Ascending aorta (tissue), 2 donors: ENCODE measurements at regions not wholly inside any gene's neighbourhood (a gene's known extent, or its start where the extent isn't known, plus 50 kb on each side); places are given as distances from the start of the nearest gene placed in this dataset.

Experiments
- DNase-seq, 2 donors: peaks; one replicate each; pipeline ENCODE4 v3.0.0-alpha.2; 2019; ENCODE audit warnings: low spot score in 2 of 2
- H3K27ac ChIP-seq, 2 donors: fragments of 200-600 bp; sonication (generic); one replicate each; pipeline ENCODE4 v1.5.1; 2016 to 2017; ENCODE audit warnings: mild to moderate bottlenecking in 1 of 2
- H3K27me3 ChIP-seq: fragments of 200-600 bp; sonication (generic); one replicate; pipeline ENCODE4 v1.5.1; 2017
- H3K36me3 ChIP-seq, 2 donors: fragments of 200-600 bp; sonication (generic); one replicate each; pipeline ENCODE4 v1.5.1; 2016
- H3K4me1 ChIP-seq, 2 donors: fragments of 200-600 bp; sonication (generic); one replicate each; pipeline ENCODE4 v1.5.1; 2016 to 2017; ENCODE audit warnings: mild to moderate bottlenecking in 1 of 2
- H3K4me3 ChIP-seq, 2 donors: fragments of 200-600 bp; sonication (generic); one replicate each; pipeline ENCODE4 v1.5.1; 2016 to 2017; ENCODE audit warnings: mild to moderate bottlenecking in 1 of 2
- H3K9me3 ChIP-seq, 2 donors: fragments of 200-600 bp; sonication (generic); one replicate each; pipeline ENCODE4 v1.5.1; 2016
- intact Hi-C: fragments of 100-400 bp; cut with DNase I; formaldehyde crosslinking; loops from one replicate; pipeline ENCODE4 v1.15.1; 2023
- TF ChIP-seq, protein P1 (sequence below), 3 experiments: fragments of 200-600 bp in 2 of 3; fragments of 450-650 bp in 1 of 3; sonication (generic) in 2 of 3; IDR thresholded peaks; one replicate each; pipeline ENCODE4 v1.5.1; 2016 to 2019; ENCODE audit warnings: antibody characterized with exemption in 3 of 3, mild to moderate bottlenecking in 1 of 3, moderate library complexity in 1 of 3

DNA sequence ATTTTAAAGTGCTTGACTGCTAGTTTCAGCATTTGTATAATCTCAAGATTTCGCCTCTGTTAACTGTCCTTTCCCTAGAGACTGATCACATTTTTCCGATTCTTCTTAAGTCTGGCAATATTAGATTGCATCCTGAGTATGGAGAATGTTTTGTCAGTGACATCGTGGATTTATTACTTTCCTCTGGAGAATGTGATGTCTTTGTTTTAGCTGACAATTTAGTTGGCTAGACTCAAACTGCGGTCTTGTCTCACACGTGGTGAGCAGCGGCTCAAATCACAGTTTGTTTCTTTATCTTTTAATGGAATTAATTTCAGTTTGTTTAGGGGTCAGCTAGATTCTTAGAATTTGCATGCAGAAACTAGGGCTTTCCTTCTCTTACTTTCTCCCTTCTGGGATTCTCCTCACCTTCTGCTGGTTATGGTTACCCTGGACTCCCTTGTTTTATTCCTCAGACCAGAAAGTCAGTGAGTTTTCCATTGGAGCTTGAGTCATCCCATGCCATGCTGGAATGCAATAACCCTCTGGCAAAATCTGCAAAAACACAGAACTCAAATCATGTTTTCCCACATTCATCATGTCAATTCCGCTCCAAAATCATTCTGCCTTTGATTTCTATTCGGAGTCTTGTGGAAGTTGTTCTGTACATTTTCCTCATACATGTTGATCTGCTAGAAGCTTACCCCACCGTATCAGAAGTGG, 327.2 kb upstream of the TRIB2 start:
- Histone ChIP-seq H3K9me3 (no peaks in the 10 kb centered on the region), H3K4me3 (peak overlapping the region in 1 of 2 donors; percentile 48), H3K27ac (peak overlapping the region; percentile 9 to 40), H3K4me1 (peaks cover 9% of the 10 kb centered on the region in 2 donors), H3K27me3 (no peaks in the 10 kb centered on the region), H3K36me3 (no peaks in the 10 kb centered on the region)
- TF ChIP-seq, protein P1, sequence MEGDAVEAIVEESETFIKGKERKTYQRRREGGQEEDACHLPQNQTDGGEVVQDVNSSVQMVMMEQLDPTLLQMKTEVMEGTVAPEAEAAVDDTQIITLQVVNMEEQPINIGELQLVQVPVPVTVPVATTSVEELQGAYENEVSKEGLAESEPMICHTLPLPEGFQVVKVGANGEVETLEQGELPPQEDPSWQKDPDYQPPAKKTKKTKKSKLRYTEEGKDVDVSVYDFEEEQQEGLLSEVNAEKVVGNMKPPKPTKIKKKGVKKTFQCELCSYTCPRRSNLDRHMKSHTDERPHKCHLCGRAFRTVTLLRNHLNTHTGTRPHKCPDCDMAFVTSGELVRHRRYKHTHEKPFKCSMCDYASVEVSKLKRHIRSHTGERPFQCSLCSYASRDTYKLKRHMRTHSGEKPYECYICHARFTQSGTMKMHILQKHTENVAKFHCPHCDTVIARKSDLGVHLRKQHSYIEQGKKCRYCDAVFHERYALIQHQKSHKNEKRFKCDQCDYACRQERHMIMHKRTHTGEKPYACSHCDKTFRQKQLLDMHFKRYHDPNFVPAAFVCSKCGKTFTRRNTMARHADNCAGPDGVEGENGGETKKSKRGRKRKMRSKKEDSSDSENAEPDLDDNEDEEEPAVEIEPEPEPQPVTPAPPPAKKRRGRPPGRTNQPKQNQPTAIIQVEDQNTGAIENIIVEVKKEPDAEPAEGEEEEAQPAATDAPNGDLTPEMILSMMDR (IDR thresholded peaks at IDR 0.05), result no peak
- no peak for DNase-seq
- intact Hi-C loops, result loop anchor here (5.0 kb wide), 1 partner anchor 72 kb away; no protein-coding TSS in a partner anchor

GRCh38 chr2:12391116-12391515, 325.6 kb upstream of the TRIB2 start:
- DNase-seq, result no peak
- peak overlapping the region; percentile 27 to 40 for H3K27ac ChIP-seq
- peak overlapping the region in 1 of 2 donors; percentile 12 for H3K4me3 ChIP-seq
- H3K4me1 ChIP-seq, result peaks cover 9% of the 10 kb centered on the region in 2 donors
- no peaks in the 10 kb centered on the region for H3K27me3 ChIP-seq
- H3K9me3 ChIP-seq, result no peaks in the 10 kb centered on the region
- no peaks in the 10 kb centered on the region for H3K36me3 ChIP-seq
- intact Hi-C loops, result loop anchor here (5.0 kb wide), 1 partner anchor 74 kb away; no protein-coding TSS in a partner anchor
- TF ChIP-seq, protein P1 (IDR thresholded peaks at IDR 0.05), result no peak

DNA sequence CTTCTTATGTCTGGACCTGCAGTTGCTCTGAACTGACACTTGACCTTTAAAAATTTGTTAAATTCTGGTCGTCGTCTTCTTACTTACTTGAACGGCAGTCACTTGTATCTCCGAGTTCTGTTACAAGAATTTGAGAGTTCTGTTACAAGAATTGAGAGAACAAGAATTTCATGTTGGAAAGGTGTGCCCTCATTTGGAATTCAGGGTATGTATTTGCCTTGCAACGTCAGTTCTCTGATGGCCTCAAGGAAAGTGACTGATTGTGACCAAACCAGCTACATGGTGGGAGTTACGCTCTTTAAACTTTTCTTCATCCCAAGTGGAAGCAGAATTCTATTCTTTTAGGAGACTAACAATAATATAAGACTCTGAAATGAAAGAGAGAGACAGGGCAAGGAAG, 320.0 kb upstream of the TRIB2 start:
- Histone ChIP-seq H3K36me3 (no peaks in the 10 kb centered on the region), H3K27me3 (no peaks in the 10 kb centered on the region), H3K4me1 (no peaks in the 10 kb centered on the region), H3K4me3 (no peak overlapping the region), H3K27ac (no peak overlapping the region), H3K9me3 (no peaks in the 10 kb centered on the region)
- TF ChIP-seq, protein P1 (IDR thresholded peaks at IDR 0.05), result no peak
- no peak for DNase-seq
- intact Hi-C loops, result no loop called here

DNA sequence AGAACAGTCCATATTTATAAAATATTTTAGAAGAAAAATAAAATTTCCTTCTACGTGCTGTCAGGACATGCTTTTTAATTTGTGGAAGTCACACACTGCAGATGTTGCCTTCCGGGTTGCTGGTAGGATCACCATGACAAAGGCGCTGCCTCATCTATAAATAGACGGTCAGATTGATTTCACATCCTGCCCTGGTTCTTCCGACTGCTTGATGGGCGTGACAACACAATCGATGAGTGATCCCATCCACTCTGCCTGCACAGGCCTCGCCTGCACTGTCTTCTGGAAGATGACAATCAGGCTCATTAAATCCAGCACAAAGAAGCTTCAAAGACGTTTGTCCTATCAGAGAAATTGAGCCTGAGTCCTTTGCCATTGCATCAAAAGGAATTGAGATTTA, 318.9 kb upstream of the TRIB2 start:
- Histone ChIP-seq H3K4me1 (no peaks in the 10 kb centered on the region), H3K27ac (no peak overlapping the region), H3K36me3 (no peaks in the 10 kb centered on the region), H3K4me3 (no peak overlapping the region), H3K9me3 (no peaks in the 10 kb centered on the region), H3K27me3 (no peaks in the 10 kb centered on the region)
- no peak for DNase-seq
- TF ChIP-seq, protein P1 (IDR thresholded peaks at IDR 0.05), result no peak
- intact Hi-C loops, result no loop called here

- Histone ChIP-seq H3K27ac (no peak overlapping the region), H3K9me3 (no peaks in the 10 kb centered on the region), H3K27me3 (no peaks in the 10 kb centered on the region), H3K4me1 (no peaks in the 10 kb centered on the region), H3K36me3 (no peaks in the 10 kb centered on the region), H3K4me3 (no peak overlapping the region)
- intact Hi-C loops, result no loop called here
- no peak for DNase-seq
- TF ChIP-seq, protein P1 (IDR thresholded peaks at IDR 0.05), result no peak
Measured at GRCh38 chr2:12399240-12399639, 317.5 kb upstream of the TRIB2 start.
